Neural cell (in vitro differentiated cells): ENCODE measurements at regions not wholly inside any gene's neighbourhood (a gene's known extent, or its start where the extent isn't known, plus 50 kb on each side); places are given as distances from the start of the nearest gene placed in this dataset.

ENCODE experiments used
- EP300 ChIP-seq: fragments of 450-650 bp; conservative IDR thresholded peaks from 2 replicates; pipeline ENCODE4 v1.6.1; 2014; ENCODE audit warnings: antibody characterized with exemption, mild to moderate bottlenecking, moderate library complexity; ENCODE audit not compliant: poor library complexity, severe bottlenecking
- EZH2 ChIP-seq: fragments of 200-600, 300-800 bp; shearing (Covaris generic), sonication (generic); IDR thresholded peaks from 2 replicates; pipeline ENCODE4 v1.6.1; 2014; ENCODE audit warnings: antibody characterized with exemption, low read length, borderline replicate concordance, mild to moderate bottlenecking; ENCODE audit not compliant: insufficient read depth, poor library complexity, severe bottlenecking
- MXI1 ChIP-seq: fragments of 450-650 bp; conservative IDR thresholded peaks from 2 replicates; pipeline ENCODE4 v1.6.1; 2014; ENCODE audit warnings: antibody characterized with exemption, mild to moderate bottlenecking; ENCODE audit not compliant: poor library complexity, severe bottlenecking
- POLR2AphosphoS5 ChIP-seq: IDR thresholded peaks from 2 replicates; pipeline ENCODE4 v1.6.1; 2012
- RAD21 ChIP-seq: fragments of 450-650 bp; conservative IDR thresholded peaks from 2 replicates; pipeline ENCODE4 v1.6.1; 2014; ENCODE audit warnings: antibody characterized with exemption, mild to moderate bottlenecking, moderate library complexity
- TAF1 ChIP-seq: IDR thresholded peaks from 2 replicates; pipeline ENCODE4 v1.6.1; 2012; ENCODE audit warnings: low read depth
- TF ChIP-seq, protein P1 (sequence below): fragments of 450-650 bp; IDR thresholded peaks from 2 replicates; pipeline ENCODE4 v1.5.1; 2014; ENCODE audit warnings: antibody characterized with exemption, mild to moderate bottlenecking, moderate library complexity; ENCODE audit not compliant: poor library complexity, severe bottlenecking

DNA sequence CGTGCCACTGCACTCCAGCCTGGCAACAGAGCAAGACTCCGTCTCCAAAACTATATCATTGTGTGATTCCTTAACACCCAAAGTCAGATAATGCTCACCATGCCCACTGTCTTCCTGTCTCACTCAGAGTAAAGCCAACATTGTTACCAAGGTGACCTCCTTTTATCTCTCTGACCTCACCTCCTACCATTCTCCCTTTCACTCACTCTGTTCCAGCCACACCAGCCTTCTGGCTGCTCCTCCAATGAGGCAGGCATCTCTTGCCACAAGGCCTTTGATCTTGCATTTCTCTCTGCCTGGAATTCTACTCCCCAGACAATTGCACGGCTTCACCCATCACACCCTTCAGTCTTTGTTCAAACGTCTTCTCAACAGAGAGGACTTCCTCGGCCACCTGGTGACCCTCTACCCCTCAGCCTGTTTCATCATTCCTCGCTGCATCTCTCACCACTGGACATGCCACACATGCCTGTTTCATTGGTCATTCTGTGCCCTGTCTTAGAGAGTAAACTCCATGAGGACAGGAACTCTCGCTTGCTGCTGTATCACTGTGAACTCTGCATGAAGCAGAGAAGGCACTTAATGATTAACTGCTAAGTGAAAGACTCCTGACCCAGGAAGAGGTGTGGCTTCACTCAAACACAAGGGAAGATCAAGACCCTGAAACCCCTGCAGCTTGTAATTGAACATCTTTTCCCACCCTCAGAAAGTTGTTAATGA lies 67.1 kb upstream of the CAPZB start:
- TF ChIP-seq, protein P1, sequence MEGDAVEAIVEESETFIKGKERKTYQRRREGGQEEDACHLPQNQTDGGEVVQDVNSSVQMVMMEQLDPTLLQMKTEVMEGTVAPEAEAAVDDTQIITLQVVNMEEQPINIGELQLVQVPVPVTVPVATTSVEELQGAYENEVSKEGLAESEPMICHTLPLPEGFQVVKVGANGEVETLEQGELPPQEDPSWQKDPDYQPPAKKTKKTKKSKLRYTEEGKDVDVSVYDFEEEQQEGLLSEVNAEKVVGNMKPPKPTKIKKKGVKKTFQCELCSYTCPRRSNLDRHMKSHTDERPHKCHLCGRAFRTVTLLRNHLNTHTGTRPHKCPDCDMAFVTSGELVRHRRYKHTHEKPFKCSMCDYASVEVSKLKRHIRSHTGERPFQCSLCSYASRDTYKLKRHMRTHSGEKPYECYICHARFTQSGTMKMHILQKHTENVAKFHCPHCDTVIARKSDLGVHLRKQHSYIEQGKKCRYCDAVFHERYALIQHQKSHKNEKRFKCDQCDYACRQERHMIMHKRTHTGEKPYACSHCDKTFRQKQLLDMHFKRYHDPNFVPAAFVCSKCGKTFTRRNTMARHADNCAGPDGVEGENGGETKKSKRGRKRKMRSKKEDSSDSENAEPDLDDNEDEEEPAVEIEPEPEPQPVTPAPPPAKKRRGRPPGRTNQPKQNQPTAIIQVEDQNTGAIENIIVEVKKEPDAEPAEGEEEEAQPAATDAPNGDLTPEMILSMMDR = no peak
- TF ChIP-seq TAF1 (no peak), EP300 (no peak), EZH2 (no peak), MXI1 (no peak), RAD21 (no peak), POLR2AphosphoS5 (no peak)
